ENCODE measurements at regions not wholly inside any gene's neighbourhood (a gene's known extent, or its start where the extent isn't known, plus 50 kb on each side); places are given as distances from the start of the nearest gene placed in this dataset.
"Not testable (repeated sequence)": the region's sequence is repeated elsewhere in the genome, so short reads cannot be mapped to it uniquely, and the experiment has no call there.

GRCh38 chrX:99988532-99988931, 421.5 kb downstream of the PCDH19 start:
- DNase-seq (ENCODE audit: low spot score in 2 of 2, unreplicated experiment in 2 of 2); H3K27me3 Mint-ChIP-seq (ENCODE audit: low read depth); H3K4me1 Mint-ChIP-seq; H3K9me3 Mint-ChIP-seq; H3K4me3 Mint-ChIP-seq; H3K27ac Mint-ChIP-seq; H3K36me3 Mint-ChIP-seq: not testable (repeated sequence)

DNA sequence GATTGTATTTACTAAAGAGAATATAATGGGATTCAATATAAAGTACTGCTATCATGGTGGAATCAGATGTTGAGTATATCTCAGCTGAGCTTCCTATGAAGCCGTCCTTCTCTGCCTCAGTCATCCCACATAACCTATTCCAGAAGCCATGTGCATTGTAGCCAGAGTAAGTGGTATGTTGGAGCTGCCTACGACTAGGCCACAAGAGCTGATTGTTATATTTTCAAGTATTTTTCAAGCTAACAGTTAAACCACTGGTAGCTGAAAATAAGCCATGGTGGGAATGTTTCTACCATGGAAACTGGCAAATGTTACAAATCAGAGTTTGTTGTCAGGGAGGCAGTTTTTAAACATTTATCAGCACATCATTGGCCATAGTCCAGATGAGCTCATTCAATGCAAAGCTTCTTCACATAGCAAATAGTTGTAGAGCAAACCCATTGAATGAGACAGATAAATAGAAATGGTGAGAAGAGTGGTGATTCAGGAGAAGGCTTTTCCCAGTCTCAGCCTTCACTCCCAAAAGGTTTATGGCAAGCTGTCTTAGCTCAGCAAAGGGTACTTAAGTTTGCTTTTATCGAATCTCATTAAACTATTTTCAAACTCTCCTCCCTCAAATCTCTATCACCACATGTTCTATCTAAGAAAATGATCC, 436.4 kb downstream of the PCDH19 start:
- H3K36me3 Mint-ChIP-seq = no peaks in the 10 kb centered on the region

DNA sequence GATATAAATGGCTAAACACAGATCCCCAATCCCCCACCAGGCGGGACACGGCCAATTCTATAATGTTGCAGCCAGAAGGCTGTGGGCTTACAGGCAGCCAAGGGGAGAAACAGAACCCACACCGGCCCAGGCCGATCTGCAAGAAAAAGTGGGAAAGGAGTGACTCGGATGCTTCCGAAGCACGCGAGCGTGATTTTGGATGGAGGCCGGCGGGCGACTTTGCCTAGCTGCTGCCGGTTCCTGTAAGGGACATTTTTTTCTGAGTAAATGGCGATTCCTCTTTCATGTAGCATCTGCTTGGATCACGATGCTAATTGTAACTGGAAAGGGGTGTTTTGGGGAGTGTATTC, 470.2 kb downstream of the PCDH19 start:
- Mint-ChIP-seq H3K27me3 (ENCODE audit: low read depth) (peaks cover 15% of the 10 kb centered on the region), H3K9me3 (no peaks in the 10 kb centered on the region), H3K4me3 (no peak overlapping the region), H3K4me1 (no peaks in the 10 kb centered on the region), H3K36me3 (no peaks in the 10 kb centered on the region), H3K27ac (no peak overlapping the region)
- TF ChIP-seq, protein P1, sequence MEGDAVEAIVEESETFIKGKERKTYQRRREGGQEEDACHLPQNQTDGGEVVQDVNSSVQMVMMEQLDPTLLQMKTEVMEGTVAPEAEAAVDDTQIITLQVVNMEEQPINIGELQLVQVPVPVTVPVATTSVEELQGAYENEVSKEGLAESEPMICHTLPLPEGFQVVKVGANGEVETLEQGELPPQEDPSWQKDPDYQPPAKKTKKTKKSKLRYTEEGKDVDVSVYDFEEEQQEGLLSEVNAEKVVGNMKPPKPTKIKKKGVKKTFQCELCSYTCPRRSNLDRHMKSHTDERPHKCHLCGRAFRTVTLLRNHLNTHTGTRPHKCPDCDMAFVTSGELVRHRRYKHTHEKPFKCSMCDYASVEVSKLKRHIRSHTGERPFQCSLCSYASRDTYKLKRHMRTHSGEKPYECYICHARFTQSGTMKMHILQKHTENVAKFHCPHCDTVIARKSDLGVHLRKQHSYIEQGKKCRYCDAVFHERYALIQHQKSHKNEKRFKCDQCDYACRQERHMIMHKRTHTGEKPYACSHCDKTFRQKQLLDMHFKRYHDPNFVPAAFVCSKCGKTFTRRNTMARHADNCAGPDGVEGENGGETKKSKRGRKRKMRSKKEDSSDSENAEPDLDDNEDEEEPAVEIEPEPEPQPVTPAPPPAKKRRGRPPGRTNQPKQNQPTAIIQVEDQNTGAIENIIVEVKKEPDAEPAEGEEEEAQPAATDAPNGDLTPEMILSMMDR (IDR thresholded peaks at IDR 0.05; ENCODE audit: unreplicated experiment) = no peak
- no peak for DNase-seq (ENCODE audit: low spot score in 2 of 2, unreplicated experiment in 2 of 2)

More for the DNA sequence above, 436.4 kb downstream of the PCDH19 start:
- no peak for DNase-seq (ENCODE audit: low spot score in 2 of 2, unreplicated experiment in 2 of 2)
- Mint-ChIP-seq H3K9me3 (no peaks in the 10 kb centered on the region), H3K27me3 (ENCODE audit: low read depth) (no peaks in the 10 kb centered on the region), H3K27ac (no peak overlapping the region), H3K4me1 (no peaks in the 10 kb centered on the region), H3K4me3 (no peak overlapping the region)
- TF ChIP-seq, protein P1 (IDR thresholded peaks at IDR 0.05; ENCODE audit: unreplicated experiment) = no peak

DNA sequence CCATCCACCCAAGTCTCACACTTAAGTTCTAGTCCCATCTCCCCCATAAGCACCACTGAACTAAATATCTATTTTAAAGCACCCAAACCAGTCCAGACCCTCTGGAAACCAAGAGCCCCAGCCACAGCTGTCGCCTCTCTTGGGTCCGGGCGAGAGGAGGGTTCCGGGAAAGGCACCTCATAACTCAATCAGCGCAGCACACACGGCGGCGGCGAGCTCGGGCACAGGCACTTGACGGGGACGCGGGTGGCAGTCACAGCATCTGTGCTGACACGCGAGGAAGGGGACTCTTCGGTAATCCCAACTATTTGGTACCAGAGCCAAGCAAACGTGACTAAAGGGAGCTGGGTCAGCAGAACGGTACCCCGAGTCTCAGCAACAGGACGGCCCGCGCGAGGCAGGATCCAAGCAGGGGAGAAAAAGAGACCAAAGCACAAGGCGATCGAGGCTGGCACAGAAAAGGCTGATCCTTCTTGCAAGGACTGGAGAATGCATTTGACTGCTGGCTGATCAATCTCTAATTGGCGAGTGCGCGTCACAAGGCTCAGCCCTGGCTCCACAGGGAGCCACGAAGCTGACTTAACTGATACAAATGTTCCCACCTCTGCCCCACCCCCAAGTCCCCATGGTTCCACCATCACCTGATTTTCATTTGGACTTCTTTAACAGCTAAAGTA, 470.7 kb downstream of the PCDH19 start:
- H3K4me3 Mint-ChIP-seq; H3K27ac Mint-ChIP-seq; H3K4me1 Mint-ChIP-seq; DNase-seq (ENCODE audit: low spot score in 2 of 2, unreplicated experiment in 2 of 2); H3K36me3 Mint-ChIP-seq; H3K9me3 Mint-ChIP-seq: not testable (repeated sequence)
- H3K27me3 Mint-ChIP-seq (ENCODE audit: low read depth) = peaks cover 13% of the 10 kb centered on the region

- TF ChIP-seq, protein P1 (IDR thresholded peaks at IDR 0.05; ENCODE audit: unreplicated experiment) = no peak
- Mint-ChIP-seq H3K4me3 (no peak overlapping the region), H3K9me3 (no peaks in the 10 kb centered on the region), H3K27ac (no peak overlapping the region), H3K27me3 (ENCODE audit: low read depth) (peaks cover 8% of the 10 kb centered on the region), H3K36me3 (no peaks in the 10 kb centered on the region), H3K4me1 (no peaks in the 10 kb centered on the region)
- DNase-seq (ENCODE audit: low spot score in 2 of 2, unreplicated experiment in 2 of 2) = no peak
These were observed 471.6 kb downstream of the PCDH19 start for GRCh38 chrX:99938464-99938863.

DNA sequence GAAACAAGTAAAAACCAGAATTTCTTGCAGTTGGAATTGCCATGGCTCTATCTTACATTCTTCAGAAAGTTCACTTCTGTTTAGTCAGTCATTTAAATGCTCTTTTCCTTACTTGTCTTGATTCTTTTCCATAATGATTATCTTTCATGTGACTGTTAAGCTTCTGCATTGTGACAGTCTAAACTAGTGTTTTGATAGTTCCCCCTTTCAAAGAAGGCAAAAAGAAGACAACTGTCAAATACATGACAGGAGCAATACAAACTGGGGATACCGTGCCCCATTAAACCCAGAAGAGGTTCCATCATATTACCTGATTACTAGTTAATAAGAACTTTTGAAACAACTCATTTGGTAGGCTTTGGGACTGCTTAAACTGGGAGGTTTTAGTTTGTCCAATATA, 476.2 kb downstream of the PCDH19 start:
- Mint-ChIP-seq H3K4me3 (no peak overlapping the region), H3K9me3 (no peaks in the 10 kb centered on the region), H3K36me3 (no peaks in the 10 kb centered on the region), H3K27me3 (ENCODE audit: low read depth) (peaks cover 11% of the 10 kb centered on the region), H3K4me1 (no peaks in the 10 kb centered on the region), H3K27ac (no peak overlapping the region)
- DNase-seq (ENCODE audit: low spot score in 2 of 2, unreplicated experiment in 2 of 2) = no peak
- TF ChIP-seq, protein P1 (IDR thresholded peaks at IDR 0.05; ENCODE audit: unreplicated experiment) = no peak
